IMR-90 (cell line): ENCODE measurements at regions not wholly inside any gene's neighbourhood (a gene's known extent, or its start where the extent isn't known, plus 50 kb on each side); places are given as distances from the start of the nearest gene placed in this dataset.

ENCODE experiments used
- CEBPB ChIP-seq: IDR thresholded peaks from 2 replicates; pipeline ENCODE4 v1.6.1; 2012; ENCODE audit warnings: low read depth, low read length, improper control_type of control experiment
- CHD1 ChIP-seq: IDR thresholded peaks from 2 replicates; pipeline ENCODE4 v1.6.1; 2012; ENCODE audit warnings: low read depth, low read length, improper control_type of control experiment
- CTCF ChIP-seq: conservative IDR thresholded peaks from 2 replicates; pipeline ENCODE4 v1.5.1; 2012; ENCODE audit warnings: mild to moderate bottlenecking, low read depth, low read length, improper control_type of control experiment
- FOS ChIP-seq: fragments of 150-350 bp; IDR thresholded peaks from 2 replicates; pipeline ENCODE4 v1.6.1; 2016; ENCODE audit warnings: low read depth, low read length
- MAFK ChIP-seq: IDR thresholded peaks from 2 replicates; pipeline ENCODE4 v1.6.1; 2012; ENCODE audit warnings: low read depth, low read length, improper control_type of control experiment
- MAZ ChIP-seq: IDR thresholded peaks from 2 replicates; pipeline ENCODE4 v1.6.1; 2012; ENCODE audit warnings: low read depth, mild to moderate bottlenecking, low read length, improper control_type of control experiment, moderate library complexity, borderline replicate concordance
- MXI1 ChIP-seq: IDR thresholded peaks from 2 replicates; pipeline ENCODE4 v1.6.1; 2012; ENCODE audit warnings: low read depth, mild to moderate bottlenecking, low read length, moderate library complexity, borderline replicate concordance
- POLR2A ChIP-seq: IDR thresholded peaks from 2 replicates; pipeline ENCODE4 v1.6.1; 2012; ENCODE audit warnings: mild to moderate bottlenecking, low read depth, low read length
- RCOR1 ChIP-seq: IDR thresholded peaks from 2 replicates; pipeline ENCODE4 v1.6.1; 2012; ENCODE audit warnings: mild to moderate bottlenecking, low read length, improper control_type of control experiment; ENCODE audit not compliant: insufficient replicate concordance
- SMC3 ChIP-seq: fragments of 150-350 bp; IDR thresholded peaks from 2 replicates; pipeline ENCODE4 v1.6.1; 2016; ENCODE audit warnings: low read depth, mild to moderate bottlenecking, antibody characterized with exemption, low read length, moderate library complexity
- TF ChIP-seq, protein P1 (sequence below): fragments of 150-350 bp; IDR thresholded peaks from 2 replicates; pipeline ENCODE4 v1.6.1; 2017; ENCODE audit warnings: mild to moderate bottlenecking, antibody characterized with exemption, low read length, low read depth

GRCh38 chr6:103313432-103313831 is 1546.3 kb downstream of the HACE1 start:
- TF ChIP-seq CTCF (no peak), CHD1 (no peak), MAZ (no peak), SMC3 (no peak), MXI1 (no peak), MAFK (no peak), CEBPB (no peak), POLR2A (no peak), FOS (no peak), RCOR1 (no peak)
- TF ChIP-seq, protein P1, sequence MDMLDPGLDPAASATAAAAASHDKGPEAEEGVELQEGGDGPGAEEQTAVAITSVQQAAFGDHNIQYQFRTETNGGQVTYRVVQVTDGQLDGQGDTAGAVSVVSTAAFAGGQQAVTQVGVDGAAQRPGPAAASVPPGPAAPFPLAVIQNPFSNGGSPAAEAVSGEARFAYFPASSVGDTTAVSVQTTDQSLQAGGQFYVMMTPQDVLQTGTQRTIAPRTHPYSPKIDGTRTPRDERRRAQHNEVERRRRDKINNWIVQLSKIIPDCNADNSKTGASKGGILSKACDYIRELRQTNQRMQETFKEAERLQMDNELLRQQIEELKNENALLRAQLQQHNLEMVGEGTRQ: no peak
